ENCODE measurements at regions not wholly inside any gene's neighbourhood (a gene's known extent, or its start where the extent isn't known, plus 50 kb on each side); places are given as distances from the start of the nearest gene placed in this dataset.

GRCh38 chr5:125151150-125151900 lies 404.9 kb upstream of the ZNF608 start:
- H3K79me2 ChIP-seq (ENCODE audit: insufficient read depth, low read length), result no peaks in the 10 kb centered on the region
- intact Hi-C loops (cut with micrococcal nuclease; ENCODE audit: unreplicated experiment) (no loop called here), in situ Hi-C loops (cut with HindIII; ENCODE audit: extremely low pct_ligation_motif_present, low pct_unique_long_range_greater_than_20kb) (no loop called here)
- H3K36me3 ChIP-seq (replicated peaks in 1 of 2; ENCODE audit: control insufficient read depth in 1 of 2, insufficient read depth in 2 of 2, low read length in 2 of 2), result no peaks in the 10 kb centered on the region
- no peaks in the 10 kb centered on the region for H3K27me3 ChIP-seq (ENCODE audit: control insufficient read depth in 1 of 2, insufficient read depth in 2 of 2, low read length in 2 of 2)
- no peak overlapping the region for H2AFZ ChIP-seq (ENCODE audit: low read length)
- no peak overlapping the region for H3K4me3 ChIP-seq (replicated peaks in 1 of 3; ENCODE audit: insufficient read depth in 1 of 3, low read depth in 2 of 3, low read length in 3 of 3)
- ChIA-PET CTCF (ENCODE audit: low intra/inter-chr PET ratio, low total read pairs) (no interaction called here), POLR2A (no interaction called here)
- H3K9ac ChIP-seq (ENCODE audit: insufficient read depth, low read depth, low read length), result no peak overlapping the region
- no peaks in the 10 kb centered on the region for H4K20me1 ChIP-seq (ENCODE audit: insufficient read depth, low read length)
- WGBS (ENCODE audit: low lambda C conversion rate), result 2% methylated on average over 4 of the region's 4 CpGs
- no peak for DNase-seq (ENCODE audit: low spot score)
- no peaks in the 10 kb centered on the region for H3K4me1 ChIP-seq (ENCODE audit: insufficient read depth, low read length)
- no peak for ATAC-seq
- H3K27ac ChIP-seq (ENCODE audit: extremely low read length, insufficient read depth, low read length), result no peak overlapping the region
- H3K9me3 ChIP-seq (ENCODE audit: low read length), result no peaks in the 10 kb centered on the region
- FAIRE-seq, result no peak
- no TSS peak for BruUV-seq (replicated peaks)
- no peak overlapping the region for H3K4me2 ChIP-seq (ENCODE audit: low read depth, low read length)
- TF ChIP-seq ARHGAP35 (CRISPR knock-in tag; IDR thresholded peaks at IDR 0.05; ENCODE audit: borderline replicate concordance) (no peak), ZSCAN29 (CRISPR knock-in tag; conservative IDR thresholded peaks at IDR 0.05) (no peak), REL (CRISPR knock-in tag; conservative IDR thresholded peaks at IDR 0.05) (no peak), MED13 (CRISPR knock-in tag; IDR thresholded peaks at IDR 0.05) (no peak), MBNL3 (CRISPR knock-in tag; conservative IDR thresholded peaks at IDR 0.05) (no peak), PLSCR1 (CRISPR knock-in tag; IDR thresholded peaks at IDR 0.05; ENCODE audit: borderline replicate concordance) (no peak), NFRKB (IDR thresholded peaks at IDR 0.05) (no peak), ZFP90 (CRISPR knock-in tag; IDR thresholded peaks at IDR 0.05; ENCODE audit: borderline replicate concordance) (no peak), XBP1 (CRISPR knock-in tag; IDR thresholded peaks at IDR 0.05) (no peak), ZSCAN5A (CRISPR knock-in tag; IDR thresholded peaks at IDR 0.05; ENCODE audit: borderline replicate concordance) (no peak), NBN (conservative IDR thresholded peaks at IDR 0.05) (no peak), ZNF263 (CRISPR knock-in tag; IDR thresholded peaks at IDR 0.05) (no peak), ZNF780A (CRISPR knock-in tag; IDR thresholded peaks at IDR 0.05) (no peak), POGZ (CRISPR knock-in tag; IDR thresholded peaks at IDR 0.05) (no peak), BRF2 (CRISPR knock-in tag; IDR thresholded peaks at IDR 0.05) (no peak), ZNF556 (CRISPR knock-in tag; IDR thresholded peaks at IDR 0.05; ENCODE audit: borderline replicate concordance) (no peak), POGK (CRISPR knock-in tag; conservative IDR thresholded peaks at IDR 0.05) (no peak)

Measured in HepG2 (cell line).